ENCODE measurements at regions not wholly inside any gene's neighbourhood (a gene's known extent, or its start where the extent isn't known, plus 50 kb on each side); places are given as distances from the start of the nearest gene placed in this dataset.
"Not testable (repeated sequence)": the region's sequence is repeated elsewhere in the genome, so short reads cannot be mapped to it uniquely, and the experiment has no call there.

GRCh38 chr4:82275431-82276331, 98.1 kb downstream of the HNRNPD start:
- no peaks in the 10 kb centered on the region for H3K9me3 ChIP-seq (ENCODE audit: control insufficient read depth in 2 of 2, insufficient read depth in 1 of 2, low read depth in 1 of 2, low read length in 1 of 2)
- FAIRE-seq (no peak), DNase-seq (peak in 1 of 2 donors; percentile 12)
- H3K4me3 ChIP-seq (ENCODE audit: low read depth in 1 of 3, low read length in 3 of 3), result no peak overlapping the region
- peak overlapping the region in 1 of 3 donors; percentile 22 for H3K27ac ChIP-seq (ENCODE audit: low read depth in 1 of 3, low read length in 2 of 3)
- peaks cover 0 to 13% (median 0%) of the 10 kb centered on the region in 3 donors for H3K4me1 ChIP-seq (ENCODE audit: control insufficient read depth in 3 of 3, insufficient read depth in 2 of 3, low read depth in 1 of 3, low read length in 2 of 3)
- peaks cover 0 to 2% (median 0%) of the 10 kb centered on the region in 3 donors for H3K27me3 ChIP-seq (ENCODE audit: control insufficient read depth in 3 of 3, insufficient read depth in 3 of 3, low read length in 3 of 3)
- 82 to 85% (median 85%) methylated on average over 9 of the region's 9 CpGs for WGBS, 3 donors
- no peaks in the 10 kb centered on the region for H3K36me3 ChIP-seq (ENCODE audit: control insufficient read depth in 3 of 3, insufficient read depth in 2 of 3, low read depth in 1 of 3, low read length in 3 of 3)

- not testable (repeated sequence) for FAIRE-seq
These were observed 99.1 kb downstream of the HNRNPD start for GRCh38 chr4:82274700-82275099.

GRCh38 chr4:82272523-82272922, 101.3 kb downstream of the HNRNPD start:
- H3K9me3 ChIP-seq (ENCODE audit: control insufficient read depth in 2 of 2, insufficient read depth in 1 of 2, low read depth in 1 of 2, low read length in 1 of 2); DNase-seq; H3K27ac ChIP-seq (ENCODE audit: low read depth in 1 of 3, low read length in 2 of 3); H3K4me3 ChIP-seq (ENCODE audit: low read depth in 1 of 3, low read length in 3 of 3); H3K36me3 ChIP-seq (ENCODE audit: control insufficient read depth in 3 of 3, insufficient read depth in 2 of 3, low read depth in 1 of 3, low read length in 3 of 3); FAIRE-seq; H3K27me3 ChIP-seq (ENCODE audit: control insufficient read depth in 3 of 3, insufficient read depth in 3 of 3, low read length in 3 of 3): not testable (repeated sequence)
- H3K4me1 ChIP-seq (ENCODE audit: control insufficient read depth in 3 of 3, insufficient read depth in 2 of 3, low read depth in 1 of 3, low read length in 2 of 3), result peaks cover 0 to 13% (median 0%) of the 10 kb centered on the region in 3 donors
- WGBS, 3 donors, result 89 to 95% (median 92%) methylated on average over 4 of the region's 4 CpGs

More at GRCh38 chr4:82274700-82275099, 99.1 kb downstream of the HNRNPD start:
- not testable (repeated sequence) for H3K9me3 ChIP-seq (ENCODE audit: control insufficient read depth in 2 of 2, insufficient read depth in 1 of 2, low read depth in 1 of 2, low read length in 1 of 2); H3K27me3 ChIP-seq (ENCODE audit: control insufficient read depth in 3 of 3, insufficient read depth in 3 of 3, low read length in 3 of 3); H3K27ac ChIP-seq (ENCODE audit: low read depth in 1 of 3, low read length in 2 of 3); DNase-seq; H3K36me3 ChIP-seq (ENCODE audit: control insufficient read depth in 3 of 3, insufficient read depth in 2 of 3, low read depth in 1 of 3, low read length in 3 of 3); H3K4me3 ChIP-seq (ENCODE audit: low read depth in 1 of 3, low read length in 3 of 3)
- 79 to 92% (median 84%) methylated on average over 7 of the region's 7 CpGs for WGBS, 3 donors
- peaks cover 0 to 13% (median 0%) of the 10 kb centered on the region in 3 donors for H3K4me1 ChIP-seq (ENCODE audit: control insufficient read depth in 3 of 3, insufficient read depth in 2 of 3, low read depth in 1 of 3, low read length in 2 of 3)

DNA sequence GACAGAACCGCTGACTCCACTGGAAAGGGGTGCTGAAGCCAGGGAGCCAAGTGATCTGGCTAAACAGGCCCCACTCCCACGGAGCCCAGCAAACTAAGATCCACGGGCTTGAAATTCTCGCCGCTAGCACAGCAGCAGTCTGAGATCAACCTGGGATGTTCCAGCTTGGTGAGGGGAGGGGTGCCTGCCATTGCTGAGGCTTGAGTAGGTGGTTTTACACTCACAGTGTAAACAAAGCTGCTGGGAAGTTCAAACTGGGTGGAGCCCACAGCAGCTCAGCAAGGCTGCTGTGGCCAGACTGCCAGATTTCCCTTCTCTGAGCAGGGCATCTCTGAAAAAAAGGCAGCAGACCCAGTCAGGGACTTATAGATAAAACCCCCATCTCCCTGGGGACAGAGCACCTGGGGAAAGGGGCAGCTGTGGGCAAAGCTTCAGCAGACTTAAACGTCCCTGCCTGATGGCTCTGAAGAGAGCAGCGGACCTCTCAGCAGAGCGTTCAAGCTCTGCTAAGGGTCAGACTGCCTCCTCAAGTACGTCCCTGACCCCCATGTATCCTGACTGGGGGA, 101.8 kb downstream of the HNRNPD start:
- H3K9me3 ChIP-seq (ENCODE audit: control insufficient read depth in 2 of 2, insufficient read depth in 1 of 2, low read depth in 1 of 2, low read length in 1 of 2); H3K27me3 ChIP-seq (ENCODE audit: control insufficient read depth in 3 of 3, insufficient read depth in 3 of 3, low read length in 3 of 3); H3K4me3 ChIP-seq (ENCODE audit: low read depth in 1 of 3, low read length in 3 of 3); FAIRE-seq; H3K36me3 ChIP-seq (ENCODE audit: control insufficient read depth in 3 of 3, insufficient read depth in 2 of 3, low read depth in 1 of 3, low read length in 3 of 3); H3K27ac ChIP-seq (ENCODE audit: low read depth in 1 of 3, low read length in 2 of 3): not testable (repeated sequence)
- 62 to 72% (median 71%) methylated on average over 9 of the region's 9 CpGs for WGBS, 3 donors
- H3K4me1 ChIP-seq (ENCODE audit: control insufficient read depth in 3 of 3, insufficient read depth in 2 of 3, low read depth in 1 of 3, low read length in 2 of 3), result peaks cover 0 to 13% (median 0%) of the 10 kb centered on the region in 3 donors
- DNase-seq, result peak in 1 of 2 donors; percentile 17

DNA sequence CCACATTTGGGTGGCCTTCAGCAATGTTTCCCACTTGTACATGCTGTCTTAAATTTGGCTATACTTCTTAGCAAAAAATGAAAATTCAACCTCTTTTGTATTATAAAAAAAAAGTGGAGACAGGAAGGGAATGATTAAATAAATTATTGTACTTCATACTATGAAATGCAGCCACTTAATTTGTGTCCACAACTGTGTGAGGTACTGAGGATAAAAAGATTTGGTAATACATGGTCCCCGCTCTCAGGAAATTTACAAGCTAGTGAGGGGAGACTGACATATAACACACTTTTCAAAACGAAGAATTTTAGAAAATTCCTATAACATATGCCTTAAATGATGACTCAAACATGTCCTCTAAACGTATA, 105.0 kb downstream of the HNRNPD start:
- Histone ChIP-seq H3K4me3 (ENCODE audit: low read depth in 1 of 3, low read length in 3 of 3) (no peak overlapping the region), H3K4me1 (ENCODE audit: control insufficient read depth in 3 of 3, insufficient read depth in 2 of 3, low read depth in 1 of 3, low read length in 2 of 3) (peaks cover 0 to 6% (median 0%) of the 10 kb centered on the region in 3 donors), H3K27ac (ENCODE audit: low read depth in 1 of 3, low read length in 2 of 3) (no peak overlapping the region), H3K36me3 (ENCODE audit: control insufficient read depth in 3 of 3, insufficient read depth in 2 of 3, low read depth in 1 of 3, low read length in 3 of 3) (no peaks in the 10 kb centered on the region), H3K27me3 (ENCODE audit: control insufficient read depth in 3 of 3, insufficient read depth in 3 of 3, low read length in 3 of 3) (no peaks in the 10 kb centered on the region), H3K9me3 (ENCODE audit: control insufficient read depth in 2 of 2, insufficient read depth in 1 of 2, low read depth in 1 of 2, low read length in 1 of 2) (peaks cover 0 to 3% of the 10 kb centered on the region in 2 donors)
- DNase-seq (no peak), FAIRE-seq (no peak)
- WGBS, 3 donors, result 60 to 64% (median 61%) methylated on average over 3 of the region's 3 CpGs

- no peak overlapping the region for H3K27ac ChIP-seq (ENCODE audit: low read depth in 1 of 3, low read length in 2 of 3)
- H3K9me3 ChIP-seq (ENCODE audit: control insufficient read depth in 2 of 2, insufficient read depth in 1 of 2, low read depth in 1 of 2, low read length in 1 of 2), result peaks cover 0 to 3% of the 10 kb centered on the region in 2 donors
- DNase-seq (peak; percentile 61 to 72), FAIRE-seq (no peak)
- WGBS, 3 donors, result 35 to 46% (median 42%) methylated on average over 4 of the region's 4 CpGs
- H3K4me3 ChIP-seq (ENCODE audit: low read depth in 1 of 3, low read length in 3 of 3), result no peak overlapping the region
- H3K4me1 ChIP-seq (ENCODE audit: control insufficient read depth in 3 of 3, insufficient read depth in 2 of 3, low read depth in 1 of 3, low read length in 2 of 3), result peaks cover 0 to 6% (median 0%) of the 10 kb centered on the region in 3 donors
- no peaks in the 10 kb centered on the region for H3K36me3 ChIP-seq (ENCODE audit: control insufficient read depth in 3 of 3, insufficient read depth in 2 of 3, low read depth in 1 of 3, low read length in 3 of 3)
- H3K27me3 ChIP-seq (ENCODE audit: control insufficient read depth in 3 of 3, insufficient read depth in 3 of 3, low read length in 3 of 3), result no peaks in the 10 kb centered on the region
These were observed 105.6 kb downstream of the HNRNPD start for GRCh38 chr4:82268050-82268825.

GRCh38 chr4:82267506-82267905, 106.3 kb downstream of the HNRNPD start:
- Histone ChIP-seq H3K4me1 (ENCODE audit: control insufficient read depth in 3 of 3, insufficient read depth in 2 of 3, low read depth in 1 of 3, low read length in 2 of 3) (peaks cover 0 to 4% (median 0%) of the 10 kb centered on the region in 3 donors), H3K4me3 (ENCODE audit: low read depth in 1 of 3, low read length in 3 of 3) (no peak overlapping the region), H3K36me3 (ENCODE audit: control insufficient read depth in 3 of 3, insufficient read depth in 2 of 3, low read depth in 1 of 3, low read length in 3 of 3) (no peaks in the 10 kb centered on the region), H3K9me3 (ENCODE audit: control insufficient read depth in 2 of 2, insufficient read depth in 1 of 2, low read depth in 1 of 2, low read length in 1 of 2) (peaks cover 0 to 3% of the 10 kb centered on the region in 2 donors), H3K27ac (ENCODE audit: low read depth in 1 of 3, low read length in 2 of 3) (no peak overlapping the region), H3K27me3 (ENCODE audit: control insufficient read depth in 3 of 3, insufficient read depth in 3 of 3, low read length in 3 of 3) (no peaks in the 10 kb centered on the region)
- WGBS, 3 donors, result 67 to 72% (median 70%) methylated on average over 4 of the region's 4 CpGs
- DNase-seq (no peak), FAIRE-seq (no peak)

DNA sequence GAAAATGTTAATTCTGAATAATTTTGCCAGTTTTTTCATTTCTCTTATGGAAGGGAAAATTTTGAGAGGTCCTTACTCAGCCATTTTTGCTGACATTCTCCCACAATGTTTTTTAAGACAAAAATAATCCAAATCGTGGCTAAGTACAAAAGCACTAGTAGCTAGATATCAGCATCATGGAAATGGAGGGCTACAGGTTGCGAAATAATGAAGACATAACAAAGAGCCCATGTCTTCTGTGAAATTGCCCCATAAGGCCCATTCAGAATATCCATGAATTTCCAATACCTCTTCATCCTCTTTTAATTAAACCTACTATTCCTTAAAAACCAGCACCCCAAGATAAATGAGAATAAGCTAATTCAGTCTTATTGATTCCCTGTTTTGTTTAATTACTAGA, 107.4 kb downstream of the HNRNPD start:
- H3K4me1 ChIP-seq (ENCODE audit: control insufficient read depth in 3 of 3, insufficient read depth in 2 of 3, low read depth in 1 of 3, low read length in 2 of 3), result no peaks in the 10 kb centered on the region
- H3K4me3 ChIP-seq (ENCODE audit: low read depth in 1 of 3, low read length in 3 of 3), result no peak overlapping the region
- H3K27ac ChIP-seq (ENCODE audit: low read depth in 1 of 3, low read length in 2 of 3), result no peak overlapping the region
- no peaks in the 10 kb centered on the region for H3K27me3 ChIP-seq (ENCODE audit: control insufficient read depth in 3 of 3, insufficient read depth in 3 of 3, low read length in 3 of 3)
- peaks cover 0 to 3% of the 10 kb centered on the region in 2 donors for H3K9me3 ChIP-seq (ENCODE audit: control insufficient read depth in 2 of 2, insufficient read depth in 1 of 2, low read depth in 1 of 2, low read length in 1 of 2)
- H3K36me3 ChIP-seq (ENCODE audit: control insufficient read depth in 3 of 3, insufficient read depth in 2 of 3, low read depth in 1 of 3, low read length in 3 of 3), result no peaks in the 10 kb centered on the region
- 73 to 75% (median 75%) methylated on average over 2 of the region's 2 CpGs for WGBS, 3 donors
- no peak for DNase-seq
- FAIRE-seq, result no peak

Measured in small intestine (tissue), 7 donors.